Prostate gland (tissue), 2 donors: ENCODE measurements at regions not wholly inside any gene's neighbourhood (a gene's known extent, or its start where the extent isn't known, plus 50 kb on each side); places are given as distances from the start of the nearest gene placed in this dataset.
"Not testable (repeated sequence)": the region's sequence is repeated elsewhere in the genome, so short reads cannot be mapped to it uniquely, and the experiment has no call there.

Experiments
- DNase-seq: peaks from one replicate; pipeline ENCODE4 v3.0.0-alpha.2; 2019; ENCODE audit warnings: low spot score
- H3K27ac ChIP-seq, 2 donors: fragments of 200-600 bp; sonication (generic); 2 replicates each; pipeline ENCODE4 v1.5.1; 2017 to 2019
- H3K27me3 ChIP-seq: fragments of 200-600 bp; sonication (generic); replicated peaks from 2 replicates; pipeline ENCODE4 v1.5.1; 2019; ENCODE audit not compliant: insufficient read depth
- H3K36me3 ChIP-seq, 2 donors: fragments of 200-600 bp; sonication (generic); 1 replicate in 1 of 2; 2 replicates in 1 of 2; pipeline versions ENCODE4 v1.5.1 to v1.8.1; 2017 to 2019
- H3K4me1 ChIP-seq: fragments of 200-600 bp; sonication (generic); replicated peaks from 2 replicates; pipeline ENCODE4 v1.5.1; 2019
- H3K4me3 ChIP-seq, 2 donors: fragments of 200-600 bp; sonication (generic); 2 replicates each; pipeline ENCODE4 v1.5.1; 2017 to 2019
- H3K9me3 ChIP-seq: fragments of 200-600 bp; sonication (generic); 2 replicates; pipeline ENCODE4 v1.5.1; 2017
- CTCF ChIP-seq, 4 experiments: fragments of 200-600 bp in 2 of 4; fragments of 450-650 bp in 2 of 4; sonication (generic) in 2 of 4; IDR thresholded peaks; 1 replicate in 3 of 4; 2 replicates in 1 of 4; pipeline ENCODE4 v1.5.1; 2016 to 2019; ENCODE audit warnings: antibody characterized with exemption in 4 of 4, mild to moderate bottlenecking in 2 of 4, moderate library complexity in 2 of 4
- POLR2A ChIP-seq: fragments of 450-650 bp; IDR thresholded peaks from one replicate; pipeline ENCODE4 v1.6.1; 2016; ENCODE audit warnings: antibody characterized with exemption, mild to moderate bottlenecking
- POLR2AphosphoS5 ChIP-seq: sonication (generic); formaldehyde crosslinking; IDR thresholded peaks from one replicate; pipeline ENCODE4 v1.6.1; 2017; ENCODE audit warnings: antibody characterized with exemption
- WGBS: methylation state at CpG from one replicate; pipeline ENCODE4 v1.1.5; 2018; 5-methylcytosine and 5-hydroxymethylcytosine counted together
- intact Hi-C: fragments of 100-400 bp; cut with DNase I; formaldehyde crosslinking; loops from one replicate; pipeline ENCODE4 v1.14.2; 2022

DNA sequence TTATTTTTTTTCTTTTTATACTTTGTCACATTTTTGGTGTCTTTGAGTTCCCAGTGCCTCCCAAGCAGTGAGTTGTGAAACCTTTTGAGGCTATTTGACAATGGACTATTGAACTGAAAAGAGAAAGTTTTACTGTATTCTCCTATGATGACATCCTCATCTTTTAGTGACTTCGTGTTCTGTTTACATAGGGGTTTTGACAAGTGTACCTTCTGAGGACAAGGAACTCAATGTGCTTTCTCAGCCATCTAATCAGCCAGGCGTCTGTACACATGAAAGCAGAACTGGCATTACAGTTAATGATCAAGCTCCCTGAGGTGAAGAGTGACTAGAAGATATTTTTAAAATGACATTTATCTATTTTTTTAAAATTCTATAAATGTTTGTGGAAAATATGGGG is 175.5 kb downstream of the ANXA1 start:
- no peaks in the 10 kb centered on the region for H3K4me1 ChIP-seq
- H3K36me3 ChIP-seq = no peaks in the 10 kb centered on the region
- intact Hi-C loops = no loop called here
- 18% methylated on average over 2 of the region's 2 CpGs for WGBS
- H3K27ac ChIP-seq = peak overlapping the region in 1 of 2 donors; percentile 37
- no peak for TF ChIP-seq CTCF (IDR thresholded peaks at IDR 0.05)
- no peak for TF ChIP-seq POLR2A
- peak; percentile 80 for TF ChIP-seq POLR2AphosphoS5
- peak; percentile 42 for DNase-seq
- no peaks in the 10 kb centered on the region for H3K9me3 ChIP-seq
- H3K27me3 ChIP-seq = no peaks in the 10 kb centered on the region
- H3K4me3 ChIP-seq = no peak overlapping the region

- H3K36me3 ChIP-seq, H3K4me3 ChIP-seq, H3K4me1 ChIP-seq, H3K9me3 ChIP-seq, intact Hi-C loops, H3K27me3 ChIP-seq, H3K27ac ChIP-seq: not testable (repeated sequence)
- TF ChIP-seq POLR2AphosphoS5 = peak; percentile 72
- 66% methylated on average over 2 of the region's 2 CpGs for WGBS
- DNase-seq = peak; percentile 12
Measured at GRCh38 chr9:73337182-73337581, 185.5 kb downstream of the ANXA1 start.

DNA sequence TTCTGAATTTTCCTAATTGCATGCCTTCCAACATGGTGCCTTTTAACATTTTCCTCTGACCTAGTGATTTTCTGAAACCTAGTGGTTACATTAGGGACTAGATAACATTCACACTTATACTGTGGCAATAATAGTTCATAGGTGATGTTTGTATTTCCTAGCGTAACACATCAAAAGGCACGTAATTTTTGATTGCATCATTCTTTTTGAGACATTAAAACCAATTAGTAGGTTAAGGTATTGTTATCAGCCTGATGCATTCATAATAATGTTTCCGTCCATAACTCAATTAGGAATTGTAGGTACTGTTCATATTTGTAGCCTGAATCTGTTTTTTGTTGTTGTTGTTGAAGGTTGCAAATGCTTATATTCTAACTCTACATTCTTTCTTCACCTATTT is 192.4 kb downstream of the ANXA1 start:
- Histone ChIP-seq H3K4me1 (no peaks in the 10 kb centered on the region), H3K9me3 (no peaks in the 10 kb centered on the region), H3K27me3 (no peaks in the 10 kb centered on the region), H3K27ac (no peak overlapping the region), H3K4me3 (no peak overlapping the region), H3K36me3 (no peaks in the 10 kb centered on the region)
- intact Hi-C loops = no loop called here
- DNase-seq = no peak
- TF ChIP-seq CTCF (IDR thresholded peaks at IDR 0.05) = no peak
- TF ChIP-seq POLR2A = no peak
- no peak for TF ChIP-seq POLR2AphosphoS5
- 90% methylated on average over 3 of the region's 3 CpGs for WGBS

- Histone ChIP-seq H3K9me3 (no peaks in the 10 kb centered on the region), H3K4me3 (no peak overlapping the region), H3K36me3 (no peaks in the 10 kb centered on the region), H3K27ac (no peak overlapping the region), H3K27me3 (no peaks in the 10 kb centered on the region), H3K4me1 (no peaks in the 10 kb centered on the region)
- 83% methylated on average over 4 of the region's 4 CpGs for WGBS
- TF ChIP-seq POLR2AphosphoS5 = no peak
- DNase-seq = no peak
- intact Hi-C loops = no loop called here
Measured at GRCh38 chr9:73347123-73347522, 195.5 kb downstream of the ANXA1 start.

DNA sequence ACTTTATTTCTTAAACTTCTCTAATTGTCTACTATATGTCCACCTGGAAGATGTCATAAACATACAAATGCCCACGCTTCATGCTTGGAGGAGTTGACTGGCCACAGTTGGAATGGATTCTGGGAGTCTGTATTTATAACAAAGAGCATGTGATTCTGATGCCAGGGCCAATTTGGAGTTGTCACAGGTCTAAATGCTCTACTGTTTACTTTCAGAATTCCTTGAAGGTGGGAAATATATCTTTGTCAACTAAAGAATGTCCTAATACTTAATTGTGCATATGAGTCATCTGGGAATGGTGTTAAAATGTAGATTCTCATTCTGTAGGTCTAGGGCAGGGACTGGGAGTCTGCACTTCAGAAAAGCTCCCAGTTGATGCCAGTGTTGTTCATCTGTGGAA is 196.1 kb downstream of the ANXA1 start:
- TF ChIP-seq CTCF (IDR thresholded peaks at IDR 0.05) = no peak
- TF ChIP-seq POLR2A = no peak
- TF ChIP-seq POLR2AphosphoS5 = no peak
- H3K9me3 ChIP-seq = no peaks in the 10 kb centered on the region
- no peak for DNase-seq
- H3K27me3 ChIP-seq = no peaks in the 10 kb centered on the region
- H3K4me1 ChIP-seq = no peaks in the 10 kb centered on the region
- H3K4me3 ChIP-seq = no peak overlapping the region
- H3K27ac ChIP-seq = no peak overlapping the region
- 84% methylated on average over 1 of the region's 1 CpG for WGBS
- no peaks in the 10 kb centered on the region for H3K36me3 ChIP-seq
- intact Hi-C loops = no loop called here

GRCh38 chr9:73348471-73348870 is 196.8 kb downstream of the ANXA1 start:
- H3K36me3 ChIP-seq = no peaks in the 10 kb centered on the region
- H3K4me3 ChIP-seq = no peak overlapping the region
- no peak overlapping the region for H3K27ac ChIP-seq
- TF ChIP-seq CTCF (IDR thresholded peaks at IDR 0.05) (no peak), POLR2AphosphoS5 (no peak), POLR2A (no peak)
- H3K9me3 ChIP-seq = no peaks in the 10 kb centered on the region
- H3K27me3 ChIP-seq = no peaks in the 10 kb centered on the region
- no peaks in the 10 kb centered on the region for H3K4me1 ChIP-seq
- no peak for DNase-seq
- intact Hi-C loops = no loop called here
